RKO (cell line): ENCODE measurements at regions not wholly inside any gene's neighbourhood (a gene's known extent, or its start where the extent isn't known, plus 50 kb on each side); places are given as distances from the start of the nearest gene placed in this dataset.

ENCODE experiments used
- DNase-seq: peaks from one replicate; pipeline ENCODE4 v3.0.0-alpha.2; 2016; ENCODE audit warnings: low spot score

DNA sequence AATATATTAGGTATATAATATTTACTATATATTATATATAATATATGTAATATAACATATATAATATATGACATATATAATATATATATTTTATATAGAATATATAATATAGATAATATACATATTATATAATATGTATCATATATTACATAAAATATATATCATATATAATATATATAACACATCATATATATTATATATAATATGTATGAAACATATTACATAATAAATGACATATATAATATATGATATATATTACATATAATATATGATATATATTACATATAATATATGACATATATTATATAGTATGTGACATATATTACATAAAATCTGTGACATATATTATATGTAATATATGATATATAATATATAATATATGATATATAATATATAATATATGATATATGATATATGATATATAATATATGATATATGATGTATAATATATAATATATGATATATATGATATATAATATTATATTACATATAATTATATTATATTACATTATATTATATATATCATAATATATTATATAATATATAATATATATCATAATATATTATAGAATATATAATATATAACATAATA, 119.5 kb upstream of the RIMBP3 start:
- no peak for DNase-seq

DNA sequence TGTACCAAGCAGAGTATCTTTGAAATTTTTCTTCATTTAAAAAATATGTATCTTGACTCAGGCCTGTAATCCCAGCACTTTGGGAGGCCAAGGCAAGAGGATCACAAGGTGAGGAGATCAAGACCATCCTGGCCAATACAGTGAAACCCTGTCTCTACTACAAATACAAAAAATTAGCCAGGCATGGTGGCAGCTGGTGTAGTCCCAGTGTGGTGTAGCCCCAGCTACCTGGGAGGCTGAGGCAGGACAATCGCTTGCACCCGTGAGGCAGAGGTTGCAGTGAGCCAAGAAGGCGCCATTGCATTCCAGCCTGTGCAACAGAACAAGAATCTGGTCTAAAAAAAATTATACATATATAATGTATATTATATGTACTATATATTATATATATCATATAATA, 118.7 kb upstream of the RIMBP3 start:
- peak; percentile 13 for DNase-seq
